Spleen (tissue), 7 donors: ENCODE measurements at regions not wholly inside any gene's neighbourhood (a gene's known extent, or its start where the extent isn't known, plus 50 kb on each side); places are given as distances from the start of the nearest gene placed in this dataset.

Experiments used
- CTCF ChIP-seq, 11 experiments: fragments of 200-600 bp in 7 of 11; fragments of 450-650 bp in 4 of 11; sonication (generic) in 4 of 11; IDR thresholded peaks in 8 of 11; conservative IDR thresholded peaks in 3 of 11; 1 replicate in 7 of 11; 2 replicates in 4 of 11; pipeline versions ENCODE4 v1.4.0 to v1.8.0; 2016 to 2021; ENCODE audit warnings: antibody characterized with exemption in 11 of 11, inconsistent platforms in 4 of 11, mild to moderate bottlenecking in 1 of 11
- POLR2A ChIP-seq, 3 donors: fragments of 450-650 bp; IDR thresholded peaks; one replicate each; pipeline ENCODE4 v1.5.1; 2017; ENCODE audit warnings: antibody characterized with exemption in 3 of 3, mild to moderate bottlenecking in 1 of 3
- donor health status: DM: no; HTN: no; CAD: no; lungs with moderate emphysema.
- donor health status: DM: no; HTN: no; CAD: no.
- donor health status: DM: no; HTN: no; CAD: no.

GRCh38 chr15:61653110-61653509, 407.1 kb downstream of the VPS13C start:
- no peak for TF ChIP-seq CTCF (IDR thresholded peaks at IDR 0.05 in 8 of 11, conservative IDR thresholded peaks at IDR 0.05 in 3 of 11)
- TF ChIP-seq POLR2A (IDR thresholded peaks at IDR 0.05): no peak
